VCaP (cell line): ENCODE measurements at regions not wholly inside any gene's neighbourhood (a gene's known extent, or its start where the extent isn't known, plus 50 kb on each side); places are given as distances from the start of the nearest gene placed in this dataset.

ENCODE experiments used
- H3K27ac ChIP-seq: fragments of 450-650 bp; 2 replicates; pipeline ENCODE4 v1.5.1; 2017
- TF ChIP-seq, protein P1 (sequence below): fragments of 450-650 bp; conservative IDR thresholded peaks from 2 replicates; pipeline ENCODE4 v1.5.1; 2017; ENCODE audit warnings: mild to moderate bottlenecking, moderate library complexity

DNA sequence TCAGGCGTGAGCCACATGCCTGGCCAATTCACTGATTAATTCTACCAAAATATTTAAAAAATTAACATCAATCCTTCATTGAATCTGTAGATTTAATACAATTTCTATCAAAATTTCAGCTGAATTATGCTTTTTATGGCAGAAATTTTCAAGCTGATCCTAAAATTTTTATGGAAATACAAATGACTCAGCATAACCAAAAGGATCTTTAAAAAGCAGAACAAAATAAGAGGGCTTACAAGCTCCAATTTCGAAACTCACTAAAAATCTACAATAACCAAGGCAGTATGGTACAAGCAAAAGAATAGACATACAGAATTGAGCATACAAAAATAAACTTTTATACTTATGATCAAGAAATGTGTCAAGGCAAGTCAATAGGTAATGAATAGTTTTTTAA is 180.4 kb upstream of the CTNNB1 start:
- H3K27ac ChIP-seq: no peak overlapping the region
- TF ChIP-seq, protein P1, sequence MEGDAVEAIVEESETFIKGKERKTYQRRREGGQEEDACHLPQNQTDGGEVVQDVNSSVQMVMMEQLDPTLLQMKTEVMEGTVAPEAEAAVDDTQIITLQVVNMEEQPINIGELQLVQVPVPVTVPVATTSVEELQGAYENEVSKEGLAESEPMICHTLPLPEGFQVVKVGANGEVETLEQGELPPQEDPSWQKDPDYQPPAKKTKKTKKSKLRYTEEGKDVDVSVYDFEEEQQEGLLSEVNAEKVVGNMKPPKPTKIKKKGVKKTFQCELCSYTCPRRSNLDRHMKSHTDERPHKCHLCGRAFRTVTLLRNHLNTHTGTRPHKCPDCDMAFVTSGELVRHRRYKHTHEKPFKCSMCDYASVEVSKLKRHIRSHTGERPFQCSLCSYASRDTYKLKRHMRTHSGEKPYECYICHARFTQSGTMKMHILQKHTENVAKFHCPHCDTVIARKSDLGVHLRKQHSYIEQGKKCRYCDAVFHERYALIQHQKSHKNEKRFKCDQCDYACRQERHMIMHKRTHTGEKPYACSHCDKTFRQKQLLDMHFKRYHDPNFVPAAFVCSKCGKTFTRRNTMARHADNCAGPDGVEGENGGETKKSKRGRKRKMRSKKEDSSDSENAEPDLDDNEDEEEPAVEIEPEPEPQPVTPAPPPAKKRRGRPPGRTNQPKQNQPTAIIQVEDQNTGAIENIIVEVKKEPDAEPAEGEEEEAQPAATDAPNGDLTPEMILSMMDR: no peak

DNA sequence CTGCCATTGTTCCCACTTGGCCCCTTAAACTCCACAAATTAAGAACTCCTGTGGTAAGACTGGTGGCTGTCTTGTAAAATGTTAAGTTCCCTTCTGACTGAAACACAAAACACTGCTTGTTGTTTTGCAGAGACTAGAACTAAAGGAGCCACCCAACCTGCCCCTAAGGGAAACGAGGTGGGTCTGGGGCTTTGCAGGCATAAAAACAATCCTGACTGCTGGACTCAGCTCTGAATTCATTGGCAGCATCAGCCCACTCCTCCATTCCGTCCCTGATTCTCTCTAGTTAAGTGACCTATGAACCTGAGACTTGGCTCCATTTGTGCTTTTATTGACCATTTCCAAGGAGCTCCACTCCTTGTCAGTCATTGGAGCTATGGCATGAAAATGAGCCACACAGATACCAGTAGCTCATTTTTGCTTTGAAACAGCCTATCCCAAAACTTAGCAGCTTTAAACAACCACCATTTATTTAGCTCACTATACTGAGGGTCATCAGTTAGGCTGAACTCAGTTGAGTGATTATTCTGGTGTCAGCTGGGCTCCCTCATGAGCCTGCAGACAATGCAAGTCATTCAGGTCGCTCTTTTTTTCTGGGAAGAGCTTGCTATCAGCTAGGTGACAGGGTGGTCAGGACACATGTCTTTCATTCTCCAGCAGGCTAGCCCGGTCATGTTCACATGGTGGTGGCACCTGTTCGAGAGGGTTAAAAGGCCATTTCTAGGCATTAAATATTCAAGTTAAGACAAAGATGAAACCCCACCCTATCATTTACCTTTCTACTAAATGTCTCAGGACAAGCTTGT is 175.1 kb upstream of the CTNNB1 start:
- H3K27ac ChIP-seq: no peak overlapping the region
- TF ChIP-seq, protein P1: no peak

DNA sequence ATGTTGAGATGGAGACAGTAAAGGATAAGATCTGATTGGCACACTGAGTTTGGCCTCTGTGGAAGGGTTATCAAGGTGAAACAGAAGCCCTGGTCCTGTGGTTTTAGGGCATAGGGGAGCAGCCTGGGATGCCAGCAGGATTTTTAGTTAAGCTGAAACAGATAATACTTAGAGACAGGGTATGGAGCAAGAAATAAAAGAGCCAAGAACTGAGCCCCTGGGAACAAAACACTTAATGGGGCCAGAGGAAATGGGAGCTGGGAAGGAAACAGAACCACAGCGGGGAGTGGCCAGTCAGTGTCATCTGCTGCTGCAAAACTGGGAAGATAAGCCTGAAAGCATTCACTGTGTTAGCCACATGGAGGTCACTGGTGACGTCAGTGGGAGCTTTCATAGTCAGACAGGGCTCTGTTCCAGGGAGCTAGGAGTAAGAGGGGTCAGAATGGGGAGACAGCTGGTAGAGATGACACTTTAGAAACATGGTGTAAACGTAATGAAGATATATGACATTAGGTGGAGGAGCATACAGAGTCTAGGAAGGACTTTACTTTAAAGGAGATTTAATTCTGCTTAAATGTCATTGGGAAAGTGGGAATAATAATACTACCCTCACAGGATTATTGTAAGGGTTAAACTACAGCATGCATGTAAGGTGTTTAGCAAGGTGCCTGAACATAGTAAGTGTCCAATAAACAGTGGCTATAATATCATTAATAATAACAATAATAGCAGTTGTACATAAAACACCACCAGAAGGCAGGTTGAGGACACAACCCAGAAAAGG is 172.7 kb upstream of the CTNNB1 start:
- no peak overlapping the region for H3K27ac ChIP-seq
- TF ChIP-seq, protein P1: no peak

DNA sequence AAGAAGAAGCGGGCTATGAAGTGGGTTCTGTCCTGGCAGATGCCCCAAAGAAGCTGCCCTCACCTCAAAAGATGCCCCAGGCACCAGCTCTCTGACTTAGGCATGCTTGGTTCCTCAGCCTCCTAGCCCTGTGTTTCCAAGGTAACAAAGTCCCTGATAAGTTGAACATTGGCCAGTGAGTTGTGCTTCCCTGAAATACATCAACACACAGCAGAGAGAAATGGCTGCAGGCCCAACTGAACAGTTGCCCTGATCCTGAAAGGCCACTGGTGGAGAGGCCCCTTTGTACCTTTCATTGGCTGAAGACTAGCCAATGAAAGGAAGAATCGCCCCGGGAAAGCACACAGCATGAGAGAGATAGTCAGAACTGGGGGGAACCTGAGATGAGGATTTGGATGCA is 169.9 kb upstream of the CTNNB1 start:
- H3K27ac ChIP-seq: no peak overlapping the region
- TF ChIP-seq, protein P1: no peak

DNA sequence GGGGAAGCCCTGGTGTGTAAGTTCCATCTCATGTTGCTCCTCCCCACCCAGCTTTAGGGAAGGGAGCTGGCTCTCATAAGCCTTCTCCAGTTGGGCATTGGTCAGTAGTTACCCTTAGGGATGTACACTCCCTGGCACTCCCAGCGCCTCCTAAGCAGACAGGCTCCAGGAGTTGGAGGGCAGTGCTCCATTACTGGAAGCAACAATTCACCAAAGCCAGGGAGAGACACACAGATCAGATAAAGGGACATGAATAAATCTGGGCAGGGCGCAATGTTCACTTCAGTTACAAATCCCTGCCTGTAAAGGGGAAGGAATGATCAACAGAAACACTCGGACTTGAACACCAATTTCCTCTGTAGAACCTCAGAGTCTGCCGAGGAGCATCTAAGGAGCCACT is 169.1 kb upstream of the CTNNB1 start:
- TF ChIP-seq, protein P1: no peak
- H3K27ac ChIP-seq: no peak overlapping the region

DNA sequence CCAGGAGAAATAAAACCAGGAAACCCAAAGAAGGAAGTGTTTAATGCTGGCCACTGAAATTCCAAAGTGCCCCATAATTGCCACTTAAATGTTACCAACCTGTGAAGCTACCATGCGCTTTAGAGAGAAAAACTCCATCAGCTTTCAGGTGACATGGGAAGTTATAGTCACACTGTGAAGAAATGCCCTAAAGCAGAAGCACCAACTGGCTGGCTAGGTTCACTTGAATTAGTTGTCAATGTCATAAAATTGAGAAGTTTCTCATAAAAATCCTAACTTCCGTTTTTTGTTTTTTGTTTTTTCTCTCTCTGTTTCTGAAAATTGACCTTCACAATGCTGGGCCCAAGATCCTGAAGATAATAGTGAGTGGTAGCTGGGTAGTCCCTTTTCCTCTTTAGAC is 167.9 kb upstream of the CTNNB1 start:
- TF ChIP-seq, protein P1: no peak
- no peak overlapping the region for H3K27ac ChIP-seq

DNA sequence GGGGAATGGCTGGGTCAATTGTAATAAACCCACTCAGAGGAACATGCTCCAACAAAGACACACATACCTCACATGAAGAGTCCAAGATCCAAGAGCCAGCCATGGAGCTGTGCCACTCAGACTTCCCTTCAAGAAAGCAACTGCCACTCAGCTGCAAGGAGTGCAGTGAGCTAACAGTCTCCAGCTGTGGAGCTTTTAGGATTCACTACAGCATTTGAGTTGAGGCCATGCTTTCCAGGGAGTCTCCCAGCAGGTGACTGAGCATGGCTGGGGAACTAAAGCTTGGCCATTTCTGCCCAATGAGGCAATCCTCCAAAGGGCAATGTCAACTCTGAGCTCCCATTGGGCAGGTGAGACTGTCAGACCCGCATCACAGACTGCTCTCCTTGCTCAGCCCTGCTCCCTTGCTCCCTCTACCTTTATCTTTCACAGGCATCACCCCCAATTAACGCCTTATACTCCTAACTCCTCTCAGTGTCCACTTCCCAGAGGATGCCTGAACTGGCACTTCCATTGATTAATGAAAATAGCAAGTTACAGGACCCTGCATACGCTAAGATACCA is 165.3 kb upstream of the CTNNB1 start:
- H3K27ac ChIP-seq: no peak overlapping the region
- TF ChIP-seq, protein P1: no peak
